GM12878 (cell line): ENCODE measurements at regions not wholly inside any gene's neighbourhood (a gene's known extent, or its start where the extent isn't known, plus 50 kb on each side); places are given as distances from the start of the nearest gene placed in this dataset.

Source experiments
- ATAC-seq: fragments of 200-7000 bp; cut with Tn5 transposase; 3 replicates; pipeline ENCODE4 v1.9.1; 2020; ENCODE audit warnings: mild to moderate bottlenecking, moderate library complexity
- BruUV-seq: library from RNA; stranded (reverse); fragments of 400-500 nt; replicated peaks from 2 replicates; lab custom pipeline; 2021; lab: Mats Ljungman, UMichigan
- CTCF ChIA-PET: fragments of 300-600 bp; sonication (Branson Sonifier 250); formaldehyde crosslinking; extraction: SDS; loops from one replicate; lab custom pipeline; 2021; ENCODE audit warnings: inconsistent platforms; lab: Yijun Ruan, JAX
- POLR2A ChIA-PET: fragments of 350-600 bp; formaldehyde crosslinking; extraction: SDS; loops from one replicate; lab custom pipeline; 2021; ENCODE audit warnings: inconsistent platforms; lab: Charles Lee
- RAD21 ChIA-PET: fragments of 300-600 bp; sonication (Branson Sonifier 250); formaldehyde crosslinking; loops from one replicate; lab custom pipeline; 2023; ENCODE audit warnings: antibody characterized with exemption; ENCODE audit not compliant: unreplicated experiment; lab: Charles Lee
- SMC1A ChIA-PET: fragments of 300-600 bp; sonication (Branson Sonifier 250); formaldehyde crosslinking; loops from one replicate; lab custom pipeline; 2023; ENCODE audit not compliant: unreplicated experiment, uncharacterized antibody; lab: Charles Lee
- DNase-seq: peaks from one replicate; pipeline ENCODE4 v3.0.0-alpha.2; 2011; ENCODE audit warnings: low read depth, low spot score
- FAIRE-seq: peaks from 3 replicates; lab custom pipeline; 2011; peaks lifted over from hg19 to GRCh38; lab: Jason Lieb, UNC
- H2AFZ ChIP-seq: 2 replicates; pipeline ENCODE4 v1.6.0; 2011; ENCODE audit warnings: low read depth, low read length, control low read depth; ENCODE audit not compliant: control insufficient read depth
- H3K27ac ChIP-seq: 2 replicates; pipeline ENCODE4 v1.5.1; 2011; ENCODE audit warnings: control low read depth; ENCODE audit not compliant: control insufficient read depth, insufficient read depth
- H3K27me3 ChIP-seq, 2 experiments: replicated peaks in 1 of 2; 2 replicates each; pipeline versions ENCODE4 v1.6.0 to v1.6.1; 2011; ENCODE audit warnings: low read length in 1 of 2; ENCODE audit not compliant: control insufficient read depth in 2 of 2, insufficient read depth in 2 of 2
- H3K36me3 ChIP-seq, 2 experiments: 2 replicates each; pipeline ENCODE4 v1.5.1; 2011; ENCODE audit warnings: low read length in 1 of 2; ENCODE audit not compliant: control insufficient read depth in 2 of 2, insufficient read depth in 2 of 2
- H3K4me1 ChIP-seq: 2 replicates; pipeline ENCODE4 v1.6.1; 2011; ENCODE audit warnings: mild to moderate bottlenecking, low read length, moderate library complexity, mixed read lengths; ENCODE audit not compliant: control insufficient read depth, insufficient read depth
- H3K4me2 ChIP-seq: 2 replicates; pipeline ENCODE4 v1.6.0; 2011; ENCODE audit warnings: control low read depth; ENCODE audit not compliant: control insufficient read depth, insufficient read depth
- H3K4me3 ChIP-seq: fragments of 200-600 bp; sonication (generic); 2 replicates; pipeline ENCODE4 v1.5.1; 2016
- H3K79me2 ChIP-seq: 2 replicates; pipeline ENCODE4 v1.6.0; 2011; ENCODE audit warnings: low read length; ENCODE audit not compliant: control insufficient read depth, insufficient read depth
- H3K9ac ChIP-seq: 2 replicates; pipeline ENCODE4 v1.8.0; 2011; ENCODE audit warnings: low read length, control low read depth, mixed read lengths; ENCODE audit not compliant: control insufficient read depth, insufficient read depth
- H3K9me3 ChIP-seq: replicated peaks from 3 replicates; pipeline ENCODE4 v1.5.1; 2011; ENCODE audit warnings: mild to moderate bottlenecking, low read length; ENCODE audit not compliant: control insufficient read depth, insufficient read depth
- H4K20me1 ChIP-seq: 2 replicates; pipeline ENCODE4 v1.6.0; 2011; ENCODE audit not compliant: control insufficient read depth, insufficient read depth
- CEBPB ChIP-seq, 2 experiments: fragments of 150-350 bp in 1 of 2; IDR thresholded peaks; 2 replicates each; pipeline ENCODE4 v1.6.1; 2012 to 2014; ENCODE audit warnings: low read depth in 2 of 2, low read length in 2 of 2, borderline replicate concordance in 1 of 2, inconsistent platforms in 1 of 2
- CHD1 ChIP-seq: IDR thresholded peaks from 2 replicates; pipeline ENCODE4 v1.6.1; 2012; ENCODE audit warnings: low read depth, low read length, improper control_type of control experiment
- EP300 ChIP-seq, 2 experiments: fragments of 150-350 bp in 1 of 2; IDR thresholded peaks; 2 replicates each; pipeline ENCODE4 v1.6.1; 2011 to 2012; ENCODE audit warnings: low read depth in 2 of 2, low read length in 2 of 2, borderline replicate concordance in 1 of 2, improper control_type of control experiment in 1 of 2, inconsistent platforms in 1 of 2; ENCODE audit not compliant: control insufficient read depth in 1 of 2
- HDGF ChIP-seq: fragments of 450-650 bp; IDR thresholded peaks from 2 replicates; pipeline ENCODE4 v1.6.1; 2016; ENCODE audit warnings: antibody characterized with exemption
- IKZF1 ChIP-seq: fragments of 450-650 bp; conservative IDR thresholded peaks from 2 replicates; pipeline ENCODE4 v1.6.1; 2017; ENCODE audit warnings: antibody characterized with exemption, mild to moderate bottlenecking
- JUNB ChIP-seq: IDR thresholded peaks from 2 replicates; pipeline ENCODE4 v1.6.1; 2016; ENCODE audit warnings: antibody characterized with exemption, mild to moderate bottlenecking
- NFYB ChIP-seq: IDR thresholded peaks from 2 replicates; pipeline ENCODE4 v1.6.1; 2011; ENCODE audit warnings: low read depth, mild to moderate bottlenecking, low read length, improper control_type of control experiment, moderate library complexity; ENCODE audit not compliant: insufficient read depth
- RAD51 ChIP-seq: fragments of 450-650 bp; IDR thresholded peaks from 2 replicates; pipeline ENCODE4 v1.6.1; 2016; ENCODE audit warnings: moderate library complexity, mild to moderate bottlenecking, inconsistent platforms
- SRF ChIP-seq, 2 experiments: IDR thresholded peaks; 2 replicates each; pipeline ENCODE4 v1.6.1; 2011; ENCODE audit warnings: low read depth in 2 of 2, low read length in 2 of 2, mild to moderate bottlenecking in 1 of 2, moderate library complexity in 1 of 2
- WGBS: methylation state at CpG from one replicate; pipeline ENCODE4 v1.1.6; 2016; ENCODE audit warnings: low lambda C conversion rate; ENCODE audit not compliant: insufficient replicate concordance, insufficient coverage; ENCODE audit errors: missing lambda C conversion rate; 5-methylcytosine and 5-hydroxymethylcytosine counted together
- in situ Hi-C: fragments of 300-500 bp; cut with MboI; formaldehyde crosslinking; loops from 9 replicates; pipeline ENCODE4 v1.14.3; 2018; ENCODE audit warnings: mixed read lengths
- intact Hi-C: fragments of 100-400 bp; cut with micrococcal nuclease; formaldehyde crosslinking; loops from one replicate; pipeline ENCODE4 v1.14.2; 2022; ENCODE audit not compliant: unreplicated experiment
- TF ChIP-seq, protein P1 (sequence below): fragments of 450-650 bp; IDR thresholded peaks from 2 replicates; pipeline ENCODE4 v1.6.1; 2014; ENCODE audit warnings: mild to moderate bottlenecking
- TF ChIP-seq, protein P2 (sequence below): fragments of 150-350 bp; IDR thresholded peaks from 2 replicates; pipeline ENCODE4 v1.6.1; 2014; ENCODE audit warnings: mild to moderate bottlenecking, low read depth, low read length
- TF ChIP-seq, protein P3 (sequence below): IDR thresholded peaks from 2 replicates; pipeline ENCODE4 v1.6.1; 2011; ENCODE audit warnings: low read depth, low read length, improper control_type of control experiment, borderline replicate concordance
- TF ChIP-seq, protein P4 (sequence below): fragments of 150-350 bp; IDR thresholded peaks from 2 replicates; pipeline ENCODE4 v1.6.1; 2016; ENCODE audit warnings: low read depth, low read length
- TF ChIP-seq, protein P5 (sequence below): IDR thresholded peaks from 2 replicates; pipeline ENCODE4 v1.6.1; 2011; ENCODE audit warnings: low read depth, mild to moderate bottlenecking, low read length, moderate library complexity, borderline replicate concordance; ENCODE audit errors: extremely low read depth

DNA sequence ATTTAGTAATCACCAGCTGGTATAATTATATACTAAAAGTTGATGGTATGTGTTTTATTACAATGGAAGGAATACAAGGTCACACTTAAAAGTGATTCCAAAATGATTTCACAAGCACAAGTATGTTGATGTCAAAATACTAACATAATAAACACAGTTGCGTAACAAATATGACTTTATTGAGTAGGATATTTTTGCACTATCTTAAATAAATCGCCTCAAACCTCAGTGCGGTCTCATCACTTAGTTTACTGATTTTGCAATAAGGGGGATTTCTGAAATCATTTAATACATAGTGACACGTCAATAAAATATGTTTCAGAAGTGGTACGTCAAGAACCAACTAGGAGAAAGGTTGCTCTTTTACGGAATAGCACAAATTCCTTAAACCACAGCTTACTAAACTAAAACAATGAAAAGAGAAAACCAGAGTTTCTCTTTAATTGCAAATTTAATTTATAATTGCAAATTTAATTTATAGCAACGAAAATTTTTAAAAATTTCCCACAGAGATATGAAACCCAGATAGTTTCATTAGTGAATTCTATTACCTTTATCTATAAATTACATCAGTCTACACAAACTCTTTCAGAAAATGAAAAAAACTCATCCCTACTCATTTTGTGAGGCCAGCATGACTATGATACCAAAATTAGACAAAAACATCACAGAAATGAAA is 304.0 kb upstream of the REG3G start:
- no peak overlapping the region for H3K9ac ChIP-seq
- intact Hi-C loops (no loop called here), in situ Hi-C loops (no loop called here)
- H3K36me3 ChIP-seq, result no peaks in the 10 kb centered on the region
- no peaks in the 10 kb centered on the region for H3K79me2 ChIP-seq
- no peak overlapping the region for H3K4me2 ChIP-seq
- H4K20me1 ChIP-seq, result no peaks in the 10 kb centered on the region
- no peak overlapping the region for H3K4me3 ChIP-seq
- ChIA-PET RAD21 (no interaction called here), CTCF (no interaction called here), POLR2A (no interaction called here), SMC1A (no interaction called here)
- H2AFZ ChIP-seq, result no peak overlapping the region
- H3K27ac ChIP-seq, result no peak overlapping the region
- no peaks in the 10 kb centered on the region for H3K4me1 ChIP-seq
- FAIRE-seq (no peak), ATAC-seq (no peak), DNase-seq (no peak)
- H3K27me3 ChIP-seq, result no peaks in the 10 kb centered on the region
- no peaks in the 10 kb centered on the region for H3K9me3 ChIP-seq
- no TSS peak for BruUV-seq
- 21% methylated on average over 7 of the region's 7 CpGs for WGBS
- TF ChIP-seq EP300 (IDR thresholded peaks at IDR 0.05; ENCODE audit: borderline replicate concordance in 1 of 2, control insufficient read depth in 1 of 2, low read depth in 2 of 2, low read length in 2 of 2) (no peak), SRF (IDR thresholded peaks at IDR 0.05; ENCODE audit: low read depth in 2 of 2, low read length in 2 of 2) (no peak), CEBPB (IDR thresholded peaks at IDR 0.05; ENCODE audit: borderline replicate concordance in 1 of 2, low read depth in 2 of 2, low read length in 2 of 2) (no peak), JUNB (no peak), CHD1 (no peak), NFYB (no peak), IKZF1 (no peak), RAD51 (no peak), HDGF (no peak)
- TF ChIP-seq, protein P1, sequence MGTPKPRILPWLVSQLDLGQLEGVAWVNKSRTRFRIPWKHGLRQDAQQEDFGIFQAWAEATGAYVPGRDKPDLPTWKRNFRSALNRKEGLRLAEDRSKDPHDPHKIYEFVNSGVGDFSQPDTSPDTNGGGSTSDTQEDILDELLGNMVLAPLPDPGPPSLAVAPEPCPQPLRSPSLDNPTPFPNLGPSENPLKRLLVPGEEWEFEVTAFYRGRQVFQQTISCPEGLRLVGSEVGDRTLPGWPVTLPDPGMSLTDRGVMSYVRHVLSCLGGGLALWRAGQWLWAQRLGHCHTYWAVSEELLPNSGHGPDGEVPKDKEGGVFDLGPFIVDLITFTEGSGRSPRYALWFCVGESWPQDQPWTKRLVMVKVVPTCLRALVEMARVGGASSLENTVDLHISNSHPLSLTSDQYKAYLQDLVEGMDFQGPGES, result no peak
- TF ChIP-seq, protein P2, sequence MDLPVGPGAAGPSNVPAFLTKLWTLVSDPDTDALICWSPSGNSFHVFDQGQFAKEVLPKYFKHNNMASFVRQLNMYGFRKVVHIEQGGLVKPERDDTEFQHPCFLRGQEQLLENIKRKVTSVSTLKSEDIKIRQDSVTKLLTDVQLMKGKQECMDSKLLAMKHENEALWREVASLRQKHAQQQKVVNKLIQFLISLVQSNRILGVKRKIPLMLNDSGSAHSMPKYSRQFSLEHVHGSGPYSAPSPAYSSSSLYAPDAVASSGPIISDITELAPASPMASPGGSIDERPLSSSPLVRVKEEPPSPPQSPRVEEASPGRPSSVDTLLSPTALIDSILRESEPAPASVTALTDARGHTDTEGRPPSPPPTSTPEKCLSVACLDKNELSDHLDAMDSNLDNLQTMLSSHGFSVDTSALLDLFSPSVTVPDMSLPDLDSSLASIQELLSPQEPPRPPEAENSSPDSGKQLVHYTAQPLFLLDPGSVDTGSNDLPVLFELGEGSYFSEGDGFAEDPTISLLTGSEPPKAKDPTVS, result no peak
- TF ChIP-seq, protein P3, sequence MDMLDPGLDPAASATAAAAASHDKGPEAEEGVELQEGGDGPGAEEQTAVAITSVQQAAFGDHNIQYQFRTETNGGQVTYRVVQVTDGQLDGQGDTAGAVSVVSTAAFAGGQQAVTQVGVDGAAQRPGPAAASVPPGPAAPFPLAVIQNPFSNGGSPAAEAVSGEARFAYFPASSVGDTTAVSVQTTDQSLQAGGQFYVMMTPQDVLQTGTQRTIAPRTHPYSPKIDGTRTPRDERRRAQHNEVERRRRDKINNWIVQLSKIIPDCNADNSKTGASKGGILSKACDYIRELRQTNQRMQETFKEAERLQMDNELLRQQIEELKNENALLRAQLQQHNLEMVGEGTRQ, result no peak
- TF ChIP-seq, protein P4, sequence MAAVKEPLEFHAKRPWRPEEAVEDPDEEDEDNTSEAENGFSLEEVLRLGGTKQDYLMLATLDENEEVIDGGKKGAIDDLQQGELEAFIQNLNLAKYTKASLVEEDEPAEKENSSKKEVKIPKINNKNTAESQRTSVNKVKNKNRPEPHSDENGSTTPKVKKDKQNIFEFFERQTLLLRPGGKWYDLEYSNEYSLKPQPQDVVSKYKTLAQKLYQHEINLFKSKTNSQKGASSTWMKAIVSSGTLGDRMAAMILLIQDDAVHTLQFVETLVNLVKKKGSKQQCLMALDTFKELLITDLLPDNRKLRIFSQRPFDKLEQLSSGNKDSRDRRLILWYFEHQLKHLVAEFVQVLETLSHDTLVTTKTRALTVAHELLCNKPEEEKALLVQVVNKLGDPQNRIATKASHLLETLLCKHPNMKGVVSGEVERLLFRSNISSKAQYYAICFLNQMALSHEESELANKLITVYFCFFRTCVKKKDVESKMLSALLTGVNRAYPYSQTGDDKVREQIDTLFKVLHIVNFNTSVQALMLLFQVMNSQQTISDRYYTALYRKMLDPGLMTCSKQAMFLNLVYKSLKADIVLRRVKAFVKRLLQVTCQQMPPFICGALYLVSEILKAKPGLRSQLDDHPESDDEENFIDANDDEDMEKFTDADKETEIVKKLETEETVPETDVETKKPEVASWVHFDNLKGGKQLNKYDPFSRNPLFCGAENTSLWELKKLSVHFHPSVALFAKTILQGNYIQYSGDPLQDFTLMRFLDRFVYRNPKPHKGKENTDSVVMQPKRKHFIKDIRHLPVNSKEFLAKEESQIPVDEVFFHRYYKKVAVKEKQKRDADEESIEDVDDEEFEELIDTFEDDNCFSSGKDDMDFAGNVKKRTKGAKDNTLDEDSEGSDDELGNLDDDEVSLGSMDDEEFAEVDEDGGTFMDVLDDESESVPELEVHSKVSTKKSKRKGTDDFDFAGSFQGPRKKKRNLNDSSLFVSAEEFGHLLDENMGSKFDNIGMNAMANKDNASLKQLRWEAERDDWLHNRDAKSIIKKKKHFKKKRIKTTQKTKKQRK, result no peak
- TF ChIP-seq, protein P5, sequence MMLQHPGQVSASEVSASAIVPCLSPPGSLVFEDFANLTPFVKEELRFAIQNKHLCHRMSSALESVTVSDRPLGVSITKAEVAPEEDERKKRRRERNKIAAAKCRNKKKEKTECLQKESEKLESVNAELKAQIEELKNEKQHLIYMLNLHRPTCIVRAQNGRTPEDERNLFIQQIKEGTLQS, result no peak
